ENCODE measurements at regions not wholly inside any gene's neighbourhood (a gene's known extent, or its start where the extent isn't known, plus 50 kb on each side); places are given as distances from the start of the nearest gene placed in this dataset.

- no peak for TF ChIP-seq CTCF (IDR thresholded peaks at IDR 0.05)
- no peak for TF ChIP-seq POLR2A (IDR thresholded peaks at IDR 0.05)
These were observed 83.6 kb upstream of the DLX6 start for GRCh38 chr7:96921771-96922170.
